Mesenchymal stem cell (in vitro differentiated cells and primary cell): ENCODE measurements at regions not wholly inside any gene's neighbourhood (a gene's known extent, or its start where the extent isn't known, plus 50 kb on each side); places are given as distances from the start of the nearest gene placed in this dataset.

Experiments
- DNase-seq: peaks from one replicate; pipeline ENCODE4 v3.0.0-alpha.2; 2013
- H2AFZ ChIP-seq: one replicate; pipeline ENCODE4 v1.6.1; 2013; ENCODE audit warnings: low read depth, mild to moderate bottlenecking, control low read depth, inconsistent platforms, low read length, moderate library complexity
- H2AK5ac ChIP-seq: 2 replicates; pipeline ENCODE4 v1.6.1; 2013; ENCODE audit warnings: low read length, moderate library complexity, mild to moderate bottlenecking, inconsistent platforms; ENCODE audit not compliant: severe bottlenecking
- H2BK120ac ChIP-seq: one replicate; pipeline ENCODE4 v1.6.1; 2013; ENCODE audit warnings: low read depth, mild to moderate bottlenecking, inconsistent platforms, low read length, moderate library complexity
- H2BK12ac ChIP-seq, 2 experiments: one replicate each; pipeline ENCODE4 v1.6.1; 2013; ENCODE audit warnings: inconsistent platforms in 2 of 2, low read length in 2 of 2, mild to moderate bottlenecking in 2 of 2, moderate library complexity in 2 of 2, control low read depth in 1 of 2
- H2BK15ac ChIP-seq: one replicate; pipeline ENCODE4 v1.6.1; 2013; ENCODE audit warnings: mild to moderate bottlenecking, low read depth, inconsistent platforms; ENCODE audit not compliant: poor library complexity, severe bottlenecking
- H2BK5ac ChIP-seq: 2 replicates; pipeline ENCODE4 v1.6.1; 2013; ENCODE audit warnings: low read depth, mild to moderate bottlenecking, low read length, control low read depth, inconsistent platforms; ENCODE audit not compliant: poor library complexity, severe bottlenecking
- H3K14ac ChIP-seq, 2 experiments: one replicate each; pipeline ENCODE4 v1.6.1; 2013; ENCODE audit warnings: inconsistent platforms in 2 of 2, low read length in 2 of 2, control low read depth in 1 of 2, mild to moderate bottlenecking in 1 of 2, moderate library complexity in 1 of 2
- H3K18ac ChIP-seq, 2 experiments: one replicate each; pipeline ENCODE4 v1.6.1; 2013; ENCODE audit warnings: inconsistent platforms in 2 of 2, low read length in 2 of 2, control low read depth in 1 of 2, low read depth in 1 of 2, mild to moderate bottlenecking in 1 of 2
- H3K23ac ChIP-seq, 2 experiments: one replicate each; pipeline ENCODE4 v1.6.1; 2013; ENCODE audit warnings: inconsistent platforms in 2 of 2, low read length in 2 of 2, mild to moderate bottlenecking in 2 of 2, moderate library complexity in 2 of 2, control low read depth in 1 of 2
- H3K27ac ChIP-seq: 2 replicates; pipeline ENCODE4 v1.5.1; 2013; ENCODE audit warnings: mild to moderate bottlenecking, moderate library complexity, low read length, control low read depth, inconsistent platforms; ENCODE audit not compliant: poor library complexity, severe bottlenecking
- H3K27me3 ChIP-seq, 2 experiments: 2 replicates each; pipeline versions ENCODE4 v1.6.1 to v1.7.0; 2013; ENCODE audit warnings: low read length in 2 of 2, mild to moderate bottlenecking in 2 of 2, moderate library complexity in 2 of 2, control low read depth in 1 of 2, inconsistent platforms in 1 of 2; ENCODE audit not compliant: control insufficient read depth in 1 of 2, insufficient read depth in 1 of 2
- H3K36me3 ChIP-seq, 2 experiments: 2 replicates each; pipeline versions ENCODE4 v1.6.1 to v1.7.0; 2013; ENCODE audit warnings: low read length in 2 of 2, control low read depth in 1 of 2, inconsistent platforms in 1 of 2, low read depth in 1 of 2, mild to moderate bottlenecking in 1 of 2; ENCODE audit not compliant: insufficient read depth in 2 of 2, control insufficient read depth in 1 of 2
- H3K4ac ChIP-seq, 2 experiments: one replicate each; pipeline ENCODE4 v1.6.1; 2013; ENCODE audit warnings: inconsistent platforms in 2 of 2, low read length in 2 of 2, mild to moderate bottlenecking in 2 of 2, moderate library complexity in 2 of 2, control low read depth in 1 of 2, low read depth in 1 of 2
- H3K4me1 ChIP-seq: 2 replicates; pipeline ENCODE4 v1.6.1; 2013; ENCODE audit warnings: low read depth, low read length, control low read depth; ENCODE audit not compliant: control insufficient read depth, insufficient read depth
- H3K4me2 ChIP-seq: 2 replicates; pipeline ENCODE4 v1.6.1; 2013; ENCODE audit warnings: low read length, mild to moderate bottlenecking, inconsistent platforms; ENCODE audit not compliant: poor library complexity, severe bottlenecking
- H3K4me3 ChIP-seq, 2 experiments: 2 replicates each; pipeline versions ENCODE4 v1.5.1 to v1.7.0; 2013; ENCODE audit warnings: low read length in 2 of 2, mild to moderate bottlenecking in 2 of 2, control low read depth in 1 of 2, low read depth in 1 of 2; ENCODE audit not compliant: insufficient read depth in 1 of 2
- H3K79me1 ChIP-seq: replicated peaks from 2 replicates; pipeline ENCODE4 v1.6.1; 2013; ENCODE audit warnings: mild to moderate bottlenecking, control low read depth, low read length, inconsistent platforms; ENCODE audit not compliant: poor library complexity, severe bottlenecking
- H3K9ac ChIP-seq: 2 replicates; pipeline ENCODE4 v1.7.0; 2013; ENCODE audit warnings: mild to moderate bottlenecking, low read length, moderate library complexity
- H3K9me3 ChIP-seq: 2 replicates; pipeline ENCODE4 v1.7.0; 2013; ENCODE audit warnings: mild to moderate bottlenecking, low read length; ENCODE audit not compliant: control insufficient read depth
- H4K8ac ChIP-seq: one replicate; pipeline ENCODE4 v1.6.1; 2013; ENCODE audit warnings: inconsistent platforms, mild to moderate bottlenecking, low read length, moderate library complexity
- H4K91ac ChIP-seq: one replicate; pipeline ENCODE4 v1.6.1; 2013; ENCODE audit warnings: mild to moderate bottlenecking, low read length, inconsistent platforms
- WGBS: methylation state at CpG from one replicate; pipeline ENCODE4 v1.1.7; 2013; ENCODE audit warnings: mixed read lengths; 5-methylcytosine and 5-hydroxymethylcytosine counted together

DNA sequence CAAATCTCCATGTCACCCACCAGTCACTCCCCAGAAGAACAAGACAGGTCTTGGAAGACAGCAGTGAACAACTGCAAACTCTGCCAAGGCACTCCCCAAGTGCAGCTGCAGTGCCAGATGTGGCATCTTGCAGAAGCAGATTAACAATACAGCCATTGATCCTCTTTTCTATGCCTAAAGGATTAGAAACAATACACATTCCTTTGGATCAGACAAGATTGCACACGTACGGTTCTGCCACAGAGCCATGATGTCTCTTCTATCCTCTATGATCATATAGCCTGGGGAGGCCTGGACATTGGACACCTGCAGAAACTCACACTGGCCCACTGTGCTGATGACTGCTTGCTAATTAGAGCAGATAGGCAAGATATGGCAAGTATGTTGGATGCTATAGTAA lies 155.9 kb downstream of the MYLK4 start:
- H3K14ac ChIP-seq, result no peak overlapping the region
- no peak overlapping the region for H4K91ac ChIP-seq
- no peak overlapping the region for H3K18ac ChIP-seq
- no peaks in the 10 kb centered on the region for H3K4me1 ChIP-seq
- H3K4ac ChIP-seq, result no peak overlapping the region
- no peak overlapping the region for H2BK5ac ChIP-seq
- no peak overlapping the region for H2BK120ac ChIP-seq
- no peak overlapping the region for H3K4me2 ChIP-seq
- H4K8ac ChIP-seq, result no peak overlapping the region
- H2BK12ac ChIP-seq, result no peak overlapping the region
- no peaks in the 10 kb centered on the region for H3K27me3 ChIP-seq
- no peak overlapping the region for H2BK15ac ChIP-seq
- H3K4me3 ChIP-seq, result no peak overlapping the region
- H3K9ac ChIP-seq, result no peak overlapping the region
- H2AK5ac ChIP-seq, result no peak overlapping the region
- DNase-seq, result no peak
- H3K27ac ChIP-seq, result no peak overlapping the region
- no peak overlapping the region for H3K23ac ChIP-seq
- no peak overlapping the region for H2AFZ ChIP-seq
- H3K79me1 ChIP-seq, result no peaks in the 10 kb centered on the region
- 96% methylated on average over 2 of the region's 2 CpGs for WGBS
- H3K36me3 ChIP-seq, result no peaks in the 10 kb centered on the region
- no peaks in the 10 kb centered on the region for H3K9me3 ChIP-seq

GRCh38 chr6:2593167-2593566 lies 157.6 kb downstream of the MYLK4 start:
- no peak overlapping the region for H3K4me2 ChIP-seq
- H3K4ac ChIP-seq, result no peak overlapping the region
- no peak for DNase-seq
- WGBS, result 91% methylated on average over 6 of the region's 6 CpGs
- H2BK15ac ChIP-seq, result no peak overlapping the region
- no peak overlapping the region for H3K14ac ChIP-seq
- no peak overlapping the region for H2AK5ac ChIP-seq
- H3K4me3 ChIP-seq, result no peak overlapping the region
- no peak overlapping the region for H4K8ac ChIP-seq
- no peak overlapping the region for H3K9ac ChIP-seq
- H2BK5ac ChIP-seq, result no peak overlapping the region
- no peak overlapping the region for H2BK120ac ChIP-seq
- no peaks in the 10 kb centered on the region for H3K4me1 ChIP-seq
- H3K79me1 ChIP-seq, result no peaks in the 10 kb centered on the region
- H3K23ac ChIP-seq, result no peak overlapping the region
- H4K91ac ChIP-seq, result no peak overlapping the region
- H3K18ac ChIP-seq, result no peak overlapping the region
- no peak overlapping the region for H2AFZ ChIP-seq
- no peaks in the 10 kb centered on the region for H3K9me3 ChIP-seq
- no peak overlapping the region for H3K27ac ChIP-seq
- no peak overlapping the region for H2BK12ac ChIP-seq
- peaks cover 0 to 4% of the 10 kb centered on the region in 2 experiments for H3K36me3 ChIP-seq
- no peaks in the 10 kb centered on the region for H3K27me3 ChIP-seq

- Histone ChIP-seq H2BK15ac (no peak overlapping the region), H3K36me3 (peaks cover 0 to 4% of the 10 kb centered on the region in 2 experiments), H3K9ac (no peak overlapping the region), H3K18ac (no peak overlapping the region), H2BK120ac (no peak overlapping the region), H3K9me3 (no peaks in the 10 kb centered on the region), H3K27ac (no peak overlapping the region), H3K23ac (no peak overlapping the region), H4K91ac (no peak overlapping the region), H3K4me1 (no peaks in the 10 kb centered on the region), H3K14ac (no peak overlapping the region), H3K27me3 (no peaks in the 10 kb centered on the region), H2AFZ (no peak overlapping the region), H3K4ac (no peak overlapping the region), H2BK12ac (no peak overlapping the region), H2BK5ac (no peak overlapping the region), H3K79me1 (no peaks in the 10 kb centered on the region), H4K8ac (no peak overlapping the region), H3K4me2 (no peak overlapping the region), H3K4me3 (no peak overlapping the region), H2AK5ac (no peak overlapping the region)
- no peak for DNase-seq
- WGBS, result 79% methylated on average over 8 of the region's 8 CpGs
Observed at GRCh38 chr6:2589171-2589661, 161.5 kb downstream of the MYLK4 start.

GRCh38 chr6:2583459-2583858 lies 167.3 kb downstream of the MYLK4 start:
- WGBS, result 71% methylated on average over 4 of the region's 4 CpGs
- Histone ChIP-seq H3K27me3 (no peaks in the 10 kb centered on the region), H3K4me1 (peaks cover 6% of the 10 kb centered on the region), H2BK5ac (no peak overlapping the region), H3K23ac (no peak overlapping the region), H3K4me2 (no peak overlapping the region), H3K36me3 (no peaks in the 10 kb centered on the region), H3K14ac (no peak overlapping the region), H3K18ac (no peak overlapping the region), H3K4me3 (no peak overlapping the region), H3K4ac (no peak overlapping the region), H2BK15ac (no peak overlapping the region), H2AFZ (no peak overlapping the region), H3K9me3 (no peaks in the 10 kb centered on the region), H4K8ac (no peak overlapping the region), H2BK12ac (no peak overlapping the region), H2AK5ac (no peak overlapping the region), H3K79me1 (no peaks in the 10 kb centered on the region), H4K91ac (no peak overlapping the region), H2BK120ac (no peak overlapping the region), H3K27ac (no peak overlapping the region), H3K9ac (no peak overlapping the region)
- DNase-seq, result no peak
